Omental fat pad (tissue), 3 donors: ENCODE measurements at regions not wholly inside any gene's neighbourhood (a gene's known extent, or its start where the extent isn't known, plus 50 kb on each side); places are given as distances from the start of the nearest gene placed in this dataset.

Source experiments
- ATAC-seq: fragments of 150-250 bp; one replicate; pipeline ENCODE4 v1.9.1; 2016; ENCODE audit warnings: mild to moderate bottlenecking, moderate library complexity; ENCODE audit not compliant: low FRiP score
- DNase-seq: peaks from one replicate; pipeline ENCODE4 v3.0.0-alpha.2; 2019; ENCODE audit warnings: low spot score
- TF ChIP-seq, protein P1 (sequence below), 3 donors: fragments of 450-650 bp; IDR thresholded peaks; one replicate each; pipeline ENCODE4 v1.5.1; 2016 to 2017; ENCODE audit warnings: antibody characterized with exemption in 3 of 3, mild to moderate bottlenecking in 3 of 3, moderate library complexity in 2 of 3

DNA sequence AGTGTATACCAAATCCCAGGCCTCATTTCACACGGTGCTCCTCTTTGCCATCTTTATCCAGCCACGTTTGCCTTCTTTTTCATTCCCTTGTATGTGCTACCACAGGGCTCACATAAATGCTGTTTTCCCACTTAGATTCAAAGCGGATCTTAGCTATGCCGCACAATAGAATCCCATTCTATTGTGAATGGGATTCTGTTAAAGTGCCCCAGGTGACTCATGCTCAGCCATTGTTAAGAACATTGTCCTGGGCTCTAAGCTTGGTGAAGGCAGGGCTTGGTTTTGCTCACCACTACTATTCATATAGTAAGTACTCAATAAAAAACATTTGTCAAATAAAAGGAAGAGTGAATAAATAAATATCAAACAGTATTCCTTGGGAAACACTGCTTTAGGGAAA, 72.3 kb upstream of the PHYHIPL start:
- DNase-seq (no peak), ATAC-seq (no peak)
- TF ChIP-seq, protein P1, sequence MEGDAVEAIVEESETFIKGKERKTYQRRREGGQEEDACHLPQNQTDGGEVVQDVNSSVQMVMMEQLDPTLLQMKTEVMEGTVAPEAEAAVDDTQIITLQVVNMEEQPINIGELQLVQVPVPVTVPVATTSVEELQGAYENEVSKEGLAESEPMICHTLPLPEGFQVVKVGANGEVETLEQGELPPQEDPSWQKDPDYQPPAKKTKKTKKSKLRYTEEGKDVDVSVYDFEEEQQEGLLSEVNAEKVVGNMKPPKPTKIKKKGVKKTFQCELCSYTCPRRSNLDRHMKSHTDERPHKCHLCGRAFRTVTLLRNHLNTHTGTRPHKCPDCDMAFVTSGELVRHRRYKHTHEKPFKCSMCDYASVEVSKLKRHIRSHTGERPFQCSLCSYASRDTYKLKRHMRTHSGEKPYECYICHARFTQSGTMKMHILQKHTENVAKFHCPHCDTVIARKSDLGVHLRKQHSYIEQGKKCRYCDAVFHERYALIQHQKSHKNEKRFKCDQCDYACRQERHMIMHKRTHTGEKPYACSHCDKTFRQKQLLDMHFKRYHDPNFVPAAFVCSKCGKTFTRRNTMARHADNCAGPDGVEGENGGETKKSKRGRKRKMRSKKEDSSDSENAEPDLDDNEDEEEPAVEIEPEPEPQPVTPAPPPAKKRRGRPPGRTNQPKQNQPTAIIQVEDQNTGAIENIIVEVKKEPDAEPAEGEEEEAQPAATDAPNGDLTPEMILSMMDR (IDR thresholded peaks at IDR 0.05), result no peak

DNA sequence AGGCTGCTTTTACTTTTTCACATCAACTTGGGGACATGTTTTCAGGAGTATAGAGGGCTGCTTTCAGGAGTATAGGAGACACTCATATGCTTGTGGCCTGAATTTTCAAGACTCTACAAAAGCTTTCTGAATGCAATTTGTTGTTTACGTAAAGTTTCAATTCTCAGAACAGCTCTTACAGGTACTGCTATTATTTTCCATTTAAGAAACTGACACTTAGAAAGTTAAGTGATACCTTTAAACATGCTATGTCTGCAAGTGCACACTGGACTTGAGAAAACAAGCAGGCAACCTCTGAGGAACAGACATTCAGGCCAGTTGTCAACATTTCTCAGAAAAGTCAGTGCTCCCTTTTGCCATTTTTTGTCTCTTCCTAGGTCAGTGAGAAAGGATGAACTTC, 70.0 kb upstream of the PHYHIPL start:
- ATAC-seq (no peak), DNase-seq (no peak)
- TF ChIP-seq, protein P1 (IDR thresholded peaks at IDR 0.05), result no peak

GRCh38 chr10:59107147-59107546, 69.3 kb upstream of the PHYHIPL start:
- no peak for ATAC-seq
- TF ChIP-seq, protein P1 (IDR thresholded peaks at IDR 0.05), result no peak
- no peak for DNase-seq

- DNase-seq, result no peak
- no peak for ATAC-seq
- TF ChIP-seq, protein P1 (IDR thresholded peaks at IDR 0.05), result no peak
Observed at GRCh38 chr10:59108296-59108870, 68.1 kb upstream of the PHYHIPL start.

- no peak for DNase-seq
- no peak for ATAC-seq
- TF ChIP-seq, protein P1 (IDR thresholded peaks at IDR 0.05), result no peak
Observed at GRCh38 chr10:59108886-59109288, 67.6 kb upstream of the PHYHIPL start.

GRCh38 chr10:59109826-59110225, 66.6 kb upstream of the PHYHIPL start:
- TF ChIP-seq, protein P1 (IDR thresholded peaks at IDR 0.05), result no peak
- no peak for ATAC-seq

GRCh38 chr10:59124187-59124586, 52.3 kb upstream of the PHYHIPL start:
- TF ChIP-seq, protein P1 (IDR thresholded peaks at IDR 0.05), result no peak
- ATAC-seq (no peak), DNase-seq (no peak)

More at GRCh38 chr10:59109826-59110225, 66.6 kb upstream of the PHYHIPL start:
- DNase-seq, result no peak
